Sigmoid colon (tissue), 4 donors: ENCODE measurements at regions not wholly inside any gene's neighbourhood (a gene's known extent, or its start where the extent isn't known, plus 50 kb on each side); places are given as distances from the start of the nearest gene placed in this dataset.

Experiments used
- EP300 ChIP-seq, 4 donors: sonication (generic); formaldehyde crosslinking; IDR thresholded peaks; one replicate each; pipeline ENCODE4 v1.6.1; 2017; ENCODE audit warnings: antibody characterized with exemption in 4 of 4
- POLR2A ChIP-seq, 2 donors: fragments of 450-650 bp; IDR thresholded peaks; one replicate each; pipeline ENCODE4 v1.6.1; 2016; ENCODE audit warnings: antibody characterized with exemption in 2 of 2, mild to moderate bottlenecking in 2 of 2, moderate library complexity in 2 of 2
- POLR2AphosphoS5 ChIP-seq, 4 donors: sonication (generic); formaldehyde crosslinking; IDR thresholded peaks; one replicate each; pipeline ENCODE4 v1.6.1; 2017; ENCODE audit warnings: antibody characterized with exemption in 4 of 4
- TF ChIP-seq, protein P1 (sequence below), 4 experiments: fragments of 450-650 bp in 3 of 4; fragments of 200-600 bp in 1 of 4; IDR thresholded peaks; one replicate each; pipeline ENCODE4 v1.5.1; 2016 to 2019; ENCODE audit warnings: antibody characterized with exemption in 4 of 4, mild to moderate bottlenecking in 3 of 4, moderate library complexity in 2 of 4

DNA sequence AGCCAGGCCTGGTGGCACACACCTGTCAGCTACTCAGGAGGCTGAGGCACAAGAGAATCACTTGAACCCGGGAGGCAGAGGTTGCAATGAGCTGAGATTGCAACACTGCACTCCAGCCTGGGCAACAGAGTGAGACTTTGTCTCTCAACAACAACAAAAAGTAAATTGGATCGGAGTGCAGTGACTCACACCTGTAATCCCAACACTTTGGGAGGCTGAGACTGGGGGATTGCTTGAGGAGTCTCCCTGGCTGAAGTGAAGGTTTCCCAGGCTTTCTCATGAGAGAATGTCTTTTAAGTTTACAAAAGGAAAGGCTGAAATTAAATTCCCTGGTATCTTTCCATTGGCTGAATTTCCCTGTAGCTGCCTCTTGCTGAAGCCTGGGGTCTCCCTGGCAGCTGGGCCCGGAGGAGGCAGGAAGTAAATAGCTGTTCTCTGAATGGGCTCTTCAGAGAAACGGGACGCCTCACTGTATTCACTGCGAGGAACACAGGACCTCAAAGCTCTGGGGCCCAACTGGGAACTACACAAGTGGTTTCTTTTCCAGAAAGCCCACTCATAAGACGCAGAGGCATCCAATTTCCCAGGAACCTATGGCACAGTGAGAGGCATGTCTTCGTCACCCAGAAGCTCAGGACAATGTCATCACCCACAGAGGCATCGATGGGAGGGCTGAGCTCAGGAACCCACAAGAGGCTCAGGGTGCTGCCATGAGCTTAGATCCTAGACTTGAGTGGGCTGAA, 77.4 kb upstream of the SMURF2 start:
- TF ChIP-seq, protein P1, sequence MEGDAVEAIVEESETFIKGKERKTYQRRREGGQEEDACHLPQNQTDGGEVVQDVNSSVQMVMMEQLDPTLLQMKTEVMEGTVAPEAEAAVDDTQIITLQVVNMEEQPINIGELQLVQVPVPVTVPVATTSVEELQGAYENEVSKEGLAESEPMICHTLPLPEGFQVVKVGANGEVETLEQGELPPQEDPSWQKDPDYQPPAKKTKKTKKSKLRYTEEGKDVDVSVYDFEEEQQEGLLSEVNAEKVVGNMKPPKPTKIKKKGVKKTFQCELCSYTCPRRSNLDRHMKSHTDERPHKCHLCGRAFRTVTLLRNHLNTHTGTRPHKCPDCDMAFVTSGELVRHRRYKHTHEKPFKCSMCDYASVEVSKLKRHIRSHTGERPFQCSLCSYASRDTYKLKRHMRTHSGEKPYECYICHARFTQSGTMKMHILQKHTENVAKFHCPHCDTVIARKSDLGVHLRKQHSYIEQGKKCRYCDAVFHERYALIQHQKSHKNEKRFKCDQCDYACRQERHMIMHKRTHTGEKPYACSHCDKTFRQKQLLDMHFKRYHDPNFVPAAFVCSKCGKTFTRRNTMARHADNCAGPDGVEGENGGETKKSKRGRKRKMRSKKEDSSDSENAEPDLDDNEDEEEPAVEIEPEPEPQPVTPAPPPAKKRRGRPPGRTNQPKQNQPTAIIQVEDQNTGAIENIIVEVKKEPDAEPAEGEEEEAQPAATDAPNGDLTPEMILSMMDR (IDR thresholded peaks at IDR 0.05), result no peak
- TF ChIP-seq POLR2A (IDR thresholded peaks at IDR 0.05) (no peak), POLR2AphosphoS5 (IDR thresholded peaks at IDR 0.05) (no peak), EP300 (IDR thresholded peaks at IDR 0.05) (no peak)
